NB4 (cell line): ENCODE measurements at regions not wholly inside any gene's neighbourhood (a gene's known extent, or its start where the extent isn't known, plus 50 kb on each side); places are given as distances from the start of the nearest gene placed in this dataset.

Experiments
- CTCF ChIP-seq: IDR thresholded peaks from one replicate; pipeline ENCODE4 v1.5.1; 2012; ENCODE audit warnings: low read depth, low read length
- POLR2A ChIP-seq: IDR thresholded peaks from 2 replicates; pipeline ENCODE4 v1.6.1; 2011; ENCODE audit warnings: mild to moderate bottlenecking; ENCODE audit not compliant: insufficient read length; ENCODE audit errors: extremely low read depth

GRCh38 chr9:120014796-120015195 lies 565.2 kb downstream of the CDK5RAP2 start:
- TF ChIP-seq CTCF = no peak
- TF ChIP-seq POLR2A = no peak
